ENCODE measurements at regions not wholly inside any gene's neighbourhood (a gene's known extent, or its start where the extent isn't known, plus 50 kb on each side); places are given as distances from the start of the nearest gene placed in this dataset.

DNA sequence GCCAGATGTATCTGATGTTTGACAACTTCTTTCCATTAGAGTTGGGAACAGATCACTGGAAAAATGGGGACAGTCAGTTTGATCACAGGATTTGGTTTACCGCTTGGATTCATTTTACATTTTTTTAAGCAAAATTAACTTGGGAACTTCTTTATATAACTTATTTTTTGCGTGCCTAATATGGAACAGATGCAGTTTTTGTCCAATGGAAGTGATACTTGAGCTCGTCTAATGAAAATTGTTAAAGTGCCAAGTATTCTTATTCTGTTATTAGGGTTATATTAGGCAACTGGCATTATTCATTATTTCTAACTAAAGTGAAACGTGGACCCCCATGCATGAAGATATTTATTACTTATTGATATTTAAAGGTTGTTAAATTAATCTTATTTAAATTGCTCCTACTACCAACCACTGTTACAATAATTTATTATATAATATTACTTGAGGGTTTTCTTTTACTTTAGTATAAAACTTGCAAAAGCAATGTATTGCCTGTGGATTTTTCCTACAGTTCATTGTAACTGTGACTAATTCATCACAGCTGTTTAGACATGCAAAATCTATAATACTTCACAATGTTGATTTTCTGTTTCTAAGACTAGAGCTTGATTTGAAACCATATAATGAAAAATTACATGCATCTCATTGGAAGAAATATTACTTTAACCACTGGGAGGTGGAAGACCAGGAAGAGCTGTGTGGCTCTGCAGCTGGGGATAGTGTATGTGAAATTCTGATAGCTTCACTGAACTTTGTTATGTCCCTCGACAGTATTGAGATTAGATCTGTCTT, 787.3 kb upstream of the WWC1 start:
- TF ChIP-seq, protein P1, sequence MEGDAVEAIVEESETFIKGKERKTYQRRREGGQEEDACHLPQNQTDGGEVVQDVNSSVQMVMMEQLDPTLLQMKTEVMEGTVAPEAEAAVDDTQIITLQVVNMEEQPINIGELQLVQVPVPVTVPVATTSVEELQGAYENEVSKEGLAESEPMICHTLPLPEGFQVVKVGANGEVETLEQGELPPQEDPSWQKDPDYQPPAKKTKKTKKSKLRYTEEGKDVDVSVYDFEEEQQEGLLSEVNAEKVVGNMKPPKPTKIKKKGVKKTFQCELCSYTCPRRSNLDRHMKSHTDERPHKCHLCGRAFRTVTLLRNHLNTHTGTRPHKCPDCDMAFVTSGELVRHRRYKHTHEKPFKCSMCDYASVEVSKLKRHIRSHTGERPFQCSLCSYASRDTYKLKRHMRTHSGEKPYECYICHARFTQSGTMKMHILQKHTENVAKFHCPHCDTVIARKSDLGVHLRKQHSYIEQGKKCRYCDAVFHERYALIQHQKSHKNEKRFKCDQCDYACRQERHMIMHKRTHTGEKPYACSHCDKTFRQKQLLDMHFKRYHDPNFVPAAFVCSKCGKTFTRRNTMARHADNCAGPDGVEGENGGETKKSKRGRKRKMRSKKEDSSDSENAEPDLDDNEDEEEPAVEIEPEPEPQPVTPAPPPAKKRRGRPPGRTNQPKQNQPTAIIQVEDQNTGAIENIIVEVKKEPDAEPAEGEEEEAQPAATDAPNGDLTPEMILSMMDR (IDR thresholded peaks at IDR 0.05): no peak
- no peak for TF ChIP-seq POLR2A (IDR thresholded peaks at IDR 0.05)
